Stomach (tissue), 8 donors: ENCODE measurements at regions not wholly inside any gene's neighbourhood (a gene's known extent, or its start where the extent isn't known, plus 50 kb on each side); places are given as distances from the start of the nearest gene placed in this dataset.

Experiments used
- DNase-seq, 2 donors: peaks; one replicate each; pipeline versions ENCODE4 v3.0.0 to v3.0.0-alpha.2; 2013 to 2019
- H3K27ac ChIP-seq, 5 donors: fragments of 200-600 bp in 4 of 5; sonication (generic) in 4 of 5; one replicate each; pipeline ENCODE4 v1.5.1; 2013 to 2019; ENCODE audit warnings: mild to moderate bottlenecking in 1 of 5, moderate library complexity in 1 of 5
- H3K27me3 ChIP-seq, 3 donors: fragments of 200-600 bp; sonication (generic); one replicate each; pipeline ENCODE4 v1.5.1; 2017 to 2019; ENCODE audit warnings: mixed run types in 1 of 3
- H3K36me3 ChIP-seq, 4 donors: fragments of 200-600 bp; sonication (generic); 1 replicate in 3 of 4; 2 replicates in 1 of 4; pipeline ENCODE4 v1.5.1; 2016 to 2019
- H3K4me1 ChIP-seq, 4 donors: fragments of 200-600 bp; sonication (generic); one replicate each; pipeline ENCODE4 v1.5.1; 2016 to 2019
- H3K4me3 ChIP-seq, 4 donors: fragments of 200-600 bp; sonication (generic) in 3 of 4; one replicate each; pipeline ENCODE4 v1.5.1; 2016 to 2019; ENCODE audit warnings: mild to moderate bottlenecking in 1 of 4
- H3K9me3 ChIP-seq, 4 donors: fragments of 200-600 bp; sonication (generic); one replicate each; pipeline ENCODE4 v1.5.1; 2016 to 2019
- CTCF ChIP-seq, 7 experiments: fragments of 450-650 bp in 4 of 7; fragments of 200-600 bp in 3 of 7; sonication (generic) in 3 of 7; IDR thresholded peaks; one replicate each; pipeline ENCODE4 v1.5.1; 2016 to 2019; ENCODE audit warnings: antibody characterized with exemption in 7 of 7, control low read depth in 2 of 7, mild to moderate bottlenecking in 1 of 7
- EP300 ChIP-seq: sonication (generic); formaldehyde crosslinking; IDR thresholded peaks from one replicate; pipeline ENCODE4 v1.6.1; 2017; ENCODE audit warnings: antibody characterized with exemption
- POLR2A ChIP-seq, 4 donors: fragments of 450-650 bp; IDR thresholded peaks; one replicate each; pipeline ENCODE4 v1.6.1; 2016; ENCODE audit warnings: antibody characterized with exemption in 4 of 4, control low read depth in 2 of 4, mild to moderate bottlenecking in 1 of 4, moderate library complexity in 1 of 4
- POLR2AphosphoS5 ChIP-seq, 3 donors: sonication (generic); formaldehyde crosslinking; IDR thresholded peaks; one replicate each; pipeline ENCODE4 v1.6.1; 2016; ENCODE audit warnings: antibody characterized with exemption in 3 of 3
- WGBS, 5 donors: extraction: QIAGEN DNeasy Blood & Tissue Kit in 3 of 5; methylation state at CpG; one replicate each; pipeline versions ENCODE4 v1.1.5 to v1.1.7; 2013 to 2018; 5-methylcytosine and 5-hydroxymethylcytosine counted together
- intact Hi-C: fragments of 100-400 bp; cut with DNase I; formaldehyde crosslinking; loops from one replicate; pipeline ENCODE4 v1.15.1; 2023; ENCODE audit warnings: low total_unique reads
- donor health status: healthy with polysubstance abuse.
- donor health status: Bipolar disorder and iron deficiency.
- donor health status: healthy.

- H3K27me3 ChIP-seq = no peaks in the 10 kb centered on the region
- no peak overlapping the region for H3K4me3 ChIP-seq
- H3K36me3 ChIP-seq = no peaks in the 10 kb centered on the region
- DNase-seq = peak in 1 of 2 donors; percentile 5
- no peaks in the 10 kb centered on the region for H3K4me1 ChIP-seq
- TF ChIP-seq POLR2AphosphoS5 (IDR thresholded peaks at IDR 0.05) = no peak
- TF ChIP-seq POLR2A (IDR thresholded peaks at IDR 0.05) = no peak
- TF ChIP-seq CTCF (IDR thresholded peaks at IDR 0.05) = no peak
- TF ChIP-seq EP300 = no peak
- intact Hi-C loops = no loop called here
- H3K27ac ChIP-seq = no peak overlapping the region
- peaks cover 0 to 8% (median under 1%) of the 10 kb centered on the region in 4 donors for H3K9me3 ChIP-seq
- 88 to 92% (median 90%) methylated on average over 17 of the region's 17 CpGs for WGBS, 5 donors
Measured at GRCh38 chr16:72427051-72427782, 255.3 kb upstream of the PMFBP1 start.

GRCh38 chr16:72426386-72426785 lies 254.4 kb upstream of the PMFBP1 start:
- no peak for TF ChIP-seq POLR2A (IDR thresholded peaks at IDR 0.05)
- TF ChIP-seq CTCF (IDR thresholded peaks at IDR 0.05) = no peak
- TF ChIP-seq EP300 = no peak
- TF ChIP-seq POLR2AphosphoS5 (IDR thresholded peaks at IDR 0.05) = no peak
- intact Hi-C loops = no loop called here
- Histone ChIP-seq H3K9me3 (peaks cover 0 to 10% (median 4%) of the 10 kb centered on the region in 4 donors), H3K27ac (no peak overlapping the region), H3K4me1 (no peaks in the 10 kb centered on the region), H3K36me3 (no peaks in the 10 kb centered on the region), H3K4me3 (no peak overlapping the region), H3K27me3 (no peaks in the 10 kb centered on the region)
- no peak for DNase-seq
- 91 to 96% (median 92%) methylated on average over 7 of the region's 7 CpGs for WGBS, 5 donors

DNA sequence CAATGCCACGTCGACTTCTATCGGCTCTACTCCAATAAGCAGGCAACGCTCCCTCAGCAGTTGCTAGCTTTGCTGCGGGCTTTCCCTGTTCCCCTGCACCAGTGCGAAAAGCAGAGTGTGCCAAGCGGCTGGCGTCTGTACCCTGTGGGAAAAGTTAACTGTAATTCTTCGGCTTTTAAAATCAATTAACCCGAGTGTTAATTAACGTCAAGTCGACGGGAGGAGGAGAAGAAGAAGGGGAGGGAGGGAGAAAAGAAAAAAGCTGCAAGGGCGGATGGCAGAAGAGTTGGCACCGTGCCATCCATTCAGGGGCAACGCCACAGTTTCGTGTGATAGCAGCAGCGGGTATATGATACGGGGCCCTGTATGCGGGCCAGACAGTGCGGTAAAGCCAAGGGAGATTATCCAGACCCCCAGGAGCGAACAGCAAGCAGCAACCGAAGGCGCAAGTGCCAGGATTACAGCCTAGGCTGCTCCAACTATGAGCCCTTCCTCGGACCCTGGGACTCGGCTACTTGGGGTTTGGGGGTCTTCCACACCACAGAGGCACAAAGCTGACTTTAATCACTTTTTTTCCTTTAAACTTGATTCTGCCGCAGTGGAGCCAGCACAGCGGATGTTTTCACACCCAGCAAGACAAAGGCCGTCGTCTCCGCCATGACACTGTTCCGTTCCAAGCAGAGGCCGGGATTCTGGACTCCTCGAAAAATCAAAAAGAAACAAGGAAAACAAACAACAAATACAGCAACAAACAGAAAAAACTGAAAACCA lies 253.8 kb upstream of the PMFBP1 start:
- Histone ChIP-seq H3K36me3 (no peaks in the 10 kb centered on the region), H3K27ac (no peak overlapping the region), H3K9me3 (peaks cover 0 to 11% (median 5%) of the 10 kb centered on the region in 4 donors), H3K27me3 (no peaks in the 10 kb centered on the region), H3K4me3 (no peak overlapping the region), H3K4me1 (no peaks in the 10 kb centered on the region)
- no peak for TF ChIP-seq EP300
- DNase-seq = peak in 1 of 2 donors; percentile 32
- 93 to 95% (median 93%) methylated on average over 32 to 34 of the region's 34 CpGs for WGBS, 5 donors
- intact Hi-C loops = no loop called here

DNA sequence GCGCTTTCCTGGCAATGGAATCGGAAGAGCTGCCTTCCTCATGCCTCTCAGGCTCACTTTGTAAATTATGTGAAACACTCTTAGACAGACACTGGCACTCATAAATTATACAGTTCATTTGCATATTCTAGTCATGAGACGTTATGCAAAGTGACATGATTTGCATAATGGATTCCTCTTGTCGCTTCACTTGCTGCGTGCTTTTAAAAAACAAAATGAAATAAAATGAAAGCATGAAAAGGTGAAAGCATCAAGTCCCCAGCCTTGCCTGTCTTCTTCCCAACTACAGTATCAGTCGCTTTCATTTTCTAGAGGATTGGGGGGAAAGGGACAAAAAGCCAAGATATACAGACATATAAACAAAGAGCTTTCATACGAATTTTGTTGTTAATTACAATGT lies 252.8 kb upstream of the PMFBP1 start:
- TF ChIP-seq POLR2AphosphoS5 (IDR thresholded peaks at IDR 0.05) (no peak), CTCF (IDR thresholded peaks at IDR 0.05) (no peak), EP300 (no peak), POLR2A (IDR thresholded peaks at IDR 0.05) (no peak)
- no peaks in the 10 kb centered on the region for H3K36me3 ChIP-seq
- WGBS, 5 donors = 81 to 90% (median 85%) methylated on average over 7 of the region's 7 CpGs
- DNase-seq = no peak
- no peaks in the 10 kb centered on the region for H3K4me1 ChIP-seq
- H3K27ac ChIP-seq = no peak overlapping the region
- intact Hi-C loops = no loop called here
- no peak overlapping the region for H3K4me3 ChIP-seq
- no peaks in the 10 kb centered on the region for H3K27me3 ChIP-seq
- peaks cover 0 to 15% (median 7%) of the 10 kb centered on the region in 4 donors for H3K9me3 ChIP-seq
